ENCODE measurements at regions not wholly inside any gene's neighbourhood (a gene's known extent, or its start where the extent isn't known, plus 50 kb on each side); places are given as distances from the start of the nearest gene placed in this dataset.

GRCh38 chr2:19607931-19608771, 249.7 kb upstream of the OSR1 start:
- H3K4me3 ChIP-seq (ENCODE audit: low read depth, low read length, poor library complexity, severe bottlenecking): no peak overlapping the region
- no peaks in the 10 kb centered on the region for H3K9me2 ChIP-seq (ENCODE audit: low read depth, low read length)
- no peaks in the 10 kb centered on the region for H3K4me1 ChIP-seq (ENCODE audit: insufficient read depth, low read length, severe bottlenecking)
- no peaks in the 10 kb centered on the region for H3K36me3 ChIP-seq (ENCODE audit: insufficient read depth, low read length)
- no peak overlapping the region for H3K27ac ChIP-seq (ENCODE audit: low read depth, low read length, poor library complexity, severe bottlenecking)
- H4K20me1 ChIP-seq (ENCODE audit: insufficient read depth, low read length): no peaks in the 10 kb centered on the region
- no peak overlapping the region for H3K9ac ChIP-seq (ENCODE audit: low read length)
- H3F3A ChIP-seq (ENCODE audit: insufficient read depth, low read length): no peaks in the 10 kb centered on the region
- H2AFZ ChIP-seq (ENCODE audit: low read length): no peak overlapping the region
- H3K4me2 ChIP-seq (ENCODE audit: low read length): no peak overlapping the region
- no peaks in the 10 kb centered on the region for H3K79me2 ChIP-seq (ENCODE audit: insufficient read depth, low read length)
- no peaks in the 10 kb centered on the region for H3K27me3 ChIP-seq (ENCODE audit: insufficient read depth, low read length)
- no peaks in the 10 kb centered on the region for H3K9me3 ChIP-seq (ENCODE audit: low read length)
- TF ChIP-seq EZH2 (IDR thresholded peaks at IDR 0.05; ENCODE audit: borderline replicate concordance, low read length) (no peak), CTCF (IDR thresholded peaks at IDR 0.05; ENCODE audit: low read length) (no peak)

- TF ChIP-seq EZH2 (IDR thresholded peaks at IDR 0.05; ENCODE audit: borderline replicate concordance, low read length): no peak
- no peak for TF ChIP-seq CTCF (IDR thresholded peaks at IDR 0.05; ENCODE audit: low read length)
- H3F3A ChIP-seq (ENCODE audit: insufficient read depth, low read length): no peaks in the 10 kb centered on the region
- no peaks in the 10 kb centered on the region for H3K79me2 ChIP-seq (ENCODE audit: insufficient read depth, low read length)
- H3K27me3 ChIP-seq (ENCODE audit: insufficient read depth, low read length): no peaks in the 10 kb centered on the region
- H2AFZ ChIP-seq (ENCODE audit: low read length): no peak overlapping the region
- H3K9me2 ChIP-seq (ENCODE audit: low read depth, low read length): no peaks in the 10 kb centered on the region
- no peak overlapping the region for H3K4me2 ChIP-seq (ENCODE audit: low read length)
- H3K27ac ChIP-seq (ENCODE audit: low read depth, low read length, poor library complexity, severe bottlenecking): no peak overlapping the region
- no peak overlapping the region for H3K4me3 ChIP-seq (ENCODE audit: low read depth, low read length, poor library complexity, severe bottlenecking)
- H3K36me3 ChIP-seq (ENCODE audit: insufficient read depth, low read length): no peaks in the 10 kb centered on the region
- H4K20me1 ChIP-seq (ENCODE audit: insufficient read depth, low read length): no peaks in the 10 kb centered on the region
- H3K9me3 ChIP-seq (ENCODE audit: low read length): no peaks in the 10 kb centered on the region
- no peaks in the 10 kb centered on the region for H3K4me1 ChIP-seq (ENCODE audit: insufficient read depth, low read length, severe bottlenecking)
- no peak overlapping the region for H3K9ac ChIP-seq (ENCODE audit: low read length)
Observed at GRCh38 chr2:19607400-19607799, 249.0 kb upstream of the OSR1 start.

GRCh38 chr2:19600982-19601381, 242.6 kb upstream of the OSR1 start:
- H3K4me2 ChIP-seq (ENCODE audit: low read length): no peak overlapping the region
- TF ChIP-seq CTCF (IDR thresholded peaks at IDR 0.05; ENCODE audit: low read length): no peak
- no peak for TF ChIP-seq EZH2 (IDR thresholded peaks at IDR 0.05; ENCODE audit: borderline replicate concordance, low read length)

More at GRCh38 chr2:19600982-19601381, 242.6 kb upstream of the OSR1 start:
- H3K79me2 ChIP-seq (ENCODE audit: insufficient read depth, low read length): no peaks in the 10 kb centered on the region
- H3K36me3 ChIP-seq (ENCODE audit: insufficient read depth, low read length): no peaks in the 10 kb centered on the region
- H3K4me3 ChIP-seq (ENCODE audit: low read depth, low read length, poor library complexity, severe bottlenecking): no peak overlapping the region
- no peaks in the 10 kb centered on the region for H4K20me1 ChIP-seq (ENCODE audit: insufficient read depth, low read length)
- H2AFZ ChIP-seq (ENCODE audit: low read length): no peak overlapping the region
- H3K27ac ChIP-seq (ENCODE audit: low read depth, low read length, poor library complexity, severe bottlenecking): no peak overlapping the region
- H3F3A ChIP-seq (ENCODE audit: insufficient read depth, low read length): no peaks in the 10 kb centered on the region
- no peaks in the 10 kb centered on the region for H3K9me3 ChIP-seq (ENCODE audit: low read length)
- no peaks in the 10 kb centered on the region for H3K9me2 ChIP-seq (ENCODE audit: low read depth, low read length)
- no peaks in the 10 kb centered on the region for H3K27me3 ChIP-seq (ENCODE audit: insufficient read depth, low read length)
- H3K4me1 ChIP-seq (ENCODE audit: insufficient read depth, low read length, severe bottlenecking): no peaks in the 10 kb centered on the region
- H3K9ac ChIP-seq (ENCODE audit: low read length): no peak overlapping the region

Measured in OCI-LY1 (cell line).